B cell (primary cell): ENCODE measurements at regions not wholly inside any gene's neighbourhood (a gene's known extent, or its start where the extent isn't known, plus 50 kb on each side); places are given as distances from the start of the nearest gene placed in this dataset.

Source experiments
- ATAC-seq: fragments of 200-7000 bp; cut with Tn5 transposase; one replicate; pipeline ENCODE4 v1.10.0; 2021; ENCODE audit warnings: low read depth, mild to moderate bottlenecking, moderate number of reproducible peaks, moderate library complexity
- CTCF ChIA-PET: fragments of 350-600 bp; sonication (Branson Sonifier 250); formaldehyde crosslinking; loops from one replicate; lab custom pipeline; 2021; ENCODE audit warnings: antibody characterized with exemption, inconsistent platforms; lab: Charles Lee
- POLR2A ChIA-PET: fragments of 350-600 bp; sonication (Branson Sonifier 250); formaldehyde crosslinking; loops from one replicate; lab custom pipeline; 2021; ENCODE audit warnings: antibody characterized with exemption; lab: Charles Lee
- DNase-seq: peaks from one replicate; pipeline ENCODE4 v3.0.0; 2013
- H2AFZ ChIP-seq: 2 replicates; pipeline ENCODE4 v1.6.1; 2012; ENCODE audit warnings: mild to moderate bottlenecking, low read depth, low read length; ENCODE audit not compliant: insufficient read depth, poor library complexity, severe bottlenecking
- H3K27ac ChIP-seq, 2 donors: 1 replicate in 1 of 2; 2 replicates in 1 of 2; pipeline ENCODE4 v1.5.1; 2012 to 2013; ENCODE audit warnings: low read length in 2 of 2, mild to moderate bottlenecking in 2 of 2, moderate library complexity in 1 of 2
- H3K27me3 ChIP-seq, 4 experiments: fragments of 200-600 bp in 1 of 4; sonication (generic) in 1 of 4; replicated peaks in 1 of 4; 1 replicate in 2 of 4; 2 replicates in 2 of 4; pipeline versions ENCODE4 v1.6.1 to v1.7.0; 2013 to 2016; ENCODE audit warnings: low read length in 3 of 4, mild to moderate bottlenecking in 2 of 4, mixed read lengths in 1 of 4, moderate library complexity in 1 of 4; ENCODE audit not compliant: insufficient read depth in 4 of 4, control insufficient read depth in 3 of 4; ENCODE audit errors: control extremely low read depth in 1 of 4
- H3K36me3 ChIP-seq, 2 experiments: replicated peaks in 1 of 2; 1 replicate in 1 of 2; 2 replicates in 1 of 2; pipeline versions ENCODE4 v1.6.1 to v1.7.1; 2013; ENCODE audit warnings: low read length in 1 of 2; ENCODE audit not compliant: insufficient read depth in 2 of 2, control insufficient read depth in 1 of 2; ENCODE audit errors: control extremely low read depth in 1 of 2, extremely low read depth in 1 of 2
- H3K4me1 ChIP-seq, 2 donors: fragments of 200-600 bp in 1 of 2; sonication (generic) in 1 of 2; 1 replicate in 1 of 2; 2 replicates in 1 of 2; pipeline versions ENCODE4 v1.5.1 to v1.6.1; 2013 to 2017; ENCODE audit warnings: low read length in 2 of 2; ENCODE audit not compliant: control insufficient read depth in 2 of 2, insufficient read depth in 2 of 2
- H3K4me2 ChIP-seq: replicated peaks from 2 replicates; pipeline ENCODE3; 2012; ENCODE audit warnings: mild to moderate bottlenecking, low read depth, low read length; ENCODE audit not compliant: poor library complexity, severe bottlenecking
- H3K4me3 ChIP-seq, 5 experiments: fragments of 200-600 bp in 1 of 5; sonication (generic) in 1 of 5; 1 replicate in 3 of 5; 2 replicates in 2 of 5; pipeline versions ENCODE4 v1.5.1 to v1.7.0; 2011 to 2016; ENCODE audit warnings: low read length in 4 of 5, mild to moderate bottlenecking in 4 of 5, low read depth in 2 of 5, control low read depth in 1 of 5, moderate library complexity in 1 of 5; ENCODE audit not compliant: insufficient read depth in 1 of 5; ENCODE audit errors: control extremely low read depth in 1 of 5, extremely low read depth in 1 of 5
- H3K79me2 ChIP-seq: fragments of 200-600 bp; sonication (generic); one replicate; pipeline ENCODE4 v1.6.0; 2016; ENCODE audit warnings: low read length; ENCODE audit not compliant: control insufficient read depth, insufficient read depth
- H3K9ac ChIP-seq: fragments of 200-600 bp; sonication (generic); 2 replicates; pipeline ENCODE4 v1.6.1; 2017; ENCODE audit warnings: mild to moderate bottlenecking, low read length, moderate library complexity
- H3K9me3 ChIP-seq, 3 donors: one replicate each; pipeline versions ENCODE4 v1.6.1 to v1.7.1; 2013; ENCODE audit warnings: low read length in 2 of 3; ENCODE audit not compliant: control insufficient read depth in 2 of 3, insufficient read depth in 1 of 3; ENCODE audit errors: control extremely low read depth in 1 of 3
- H4K20me1 ChIP-seq: 2 replicates; pipeline ENCODE4 v1.6.0; 2012; ENCODE audit warnings: mild to moderate bottlenecking, low read length; ENCODE audit not compliant: insufficient read depth, control insufficient read depth, poor library complexity, severe bottlenecking
- H3K27ac Mint-ChIP-seq: one replicate; pipeline ENCODE4 v1.8.0; 2021; ENCODE audit warnings: mixed read lengths
- H3K27me3 Mint-ChIP-seq: one replicate; pipeline ENCODE4 v1.8.0; 2021; ENCODE audit warnings: mixed read lengths
- H3K4me1 Mint-ChIP-seq: one replicate; pipeline ENCODE4 v1.8.0; 2021; ENCODE audit warnings: mixed read lengths
- H3K4me3 Mint-ChIP-seq: one replicate; pipeline ENCODE4 v1.8.0; 2021; ENCODE audit warnings: mixed read lengths
- H3K9me3 Mint-ChIP-seq: one replicate; pipeline ENCODE4 v1.8.0; 2022; ENCODE audit warnings: mixed read lengths; ENCODE audit not compliant: insufficient read depth
- CTCF ChIP-seq: fragments of 200-600 bp; IDR thresholded peaks from one replicate; pipeline ENCODE4 v1.8.0; 2022; ENCODE audit warnings: antibody characterized with exemption, mild to moderate bottlenecking
- EZH2 ChIP-seq: IDR thresholded peaks from 2 replicates; pipeline ENCODE4 v1.6.1; 2012; ENCODE audit warnings: borderline replicate concordance, low read depth, mild to moderate bottlenecking, moderate library complexity, low read length; ENCODE audit not compliant: insufficient read depth, poor library complexity, severe bottlenecking
- WGBS: methylation state at CpG from one replicate; pipeline ENCODE4 v1.1.5; 2013; ENCODE audit warnings: missing lambda C conversion rate; ENCODE audit not compliant: insufficient coverage; 5-methylcytosine and 5-hydroxymethylcytosine counted together
- intact Hi-C: fragments of 100-400 bp; cut with micrococcal nuclease; formaldehyde crosslinking; loops from one replicate; pipeline ENCODE4 v1.10.0; 2022

- Histone ChIP-seq H3K27ac (no peak overlapping the region), H3K9ac (no peak overlapping the region), H3K4me1 (no peaks in the 10 kb centered on the region), H4K20me1 (no peaks in the 10 kb centered on the region), H3K27me3 (peaks cover 0 to 4% (median 0%) of the 10 kb centered on the region in 4 experiments), H3K79me2 (no peaks in the 10 kb centered on the region), H3K9me3 (no peaks in the 10 kb centered on the region), H2AFZ (no peak overlapping the region), H3K4me2 (no peak overlapping the region), H3K36me3 (no peaks in the 10 kb centered on the region), H3K4me3 (no peak overlapping the region)
- DNase-seq, result no peak
- CTCF ChIA-PET, result no interaction called here
- H3K4me3 Mint-ChIP-seq, result no peak overlapping the region
- no peak overlapping the region for H3K27ac Mint-ChIP-seq
- H3K4me1 Mint-ChIP-seq, result no peaks in the 10 kb centered on the region
- ATAC-seq, result no peak
- POLR2A ChIA-PET, result no interaction called here
- 83% methylated on average over 10 of the region's 10 CpGs for WGBS
- H3K9me3 Mint-ChIP-seq, result no peaks in the 10 kb centered on the region
- TF ChIP-seq CTCF (no peak), EZH2 (no peak)
- intact Hi-C loops, result no loop called here
- peaks cover 5% of the 10 kb centered on the region for H3K27me3 Mint-ChIP-seq
Measured at GRCh38 chr1:29672416-29673227, 436.3 kb downstream of the PTPRU start.
